ENCODE measurements at regions not wholly inside any gene's neighbourhood (a gene's known extent, or its start where the extent isn't known, plus 50 kb on each side); places are given as distances from the start of the nearest gene placed in this dataset.

GRCh38 chr4:138674209-138674608 lies 341.4 kb upstream of the NOCT start:
- no peak for DNase-seq (ENCODE audit: low read depth, low spot score)
- H3K4me3 ChIP-seq (ENCODE audit: low read depth, low read length), result no peak overlapping the region
- ChIA-PET CTCF (no interaction called here), POLR2A (no interaction called here)
- TF ChIP-seq, protein P1, sequence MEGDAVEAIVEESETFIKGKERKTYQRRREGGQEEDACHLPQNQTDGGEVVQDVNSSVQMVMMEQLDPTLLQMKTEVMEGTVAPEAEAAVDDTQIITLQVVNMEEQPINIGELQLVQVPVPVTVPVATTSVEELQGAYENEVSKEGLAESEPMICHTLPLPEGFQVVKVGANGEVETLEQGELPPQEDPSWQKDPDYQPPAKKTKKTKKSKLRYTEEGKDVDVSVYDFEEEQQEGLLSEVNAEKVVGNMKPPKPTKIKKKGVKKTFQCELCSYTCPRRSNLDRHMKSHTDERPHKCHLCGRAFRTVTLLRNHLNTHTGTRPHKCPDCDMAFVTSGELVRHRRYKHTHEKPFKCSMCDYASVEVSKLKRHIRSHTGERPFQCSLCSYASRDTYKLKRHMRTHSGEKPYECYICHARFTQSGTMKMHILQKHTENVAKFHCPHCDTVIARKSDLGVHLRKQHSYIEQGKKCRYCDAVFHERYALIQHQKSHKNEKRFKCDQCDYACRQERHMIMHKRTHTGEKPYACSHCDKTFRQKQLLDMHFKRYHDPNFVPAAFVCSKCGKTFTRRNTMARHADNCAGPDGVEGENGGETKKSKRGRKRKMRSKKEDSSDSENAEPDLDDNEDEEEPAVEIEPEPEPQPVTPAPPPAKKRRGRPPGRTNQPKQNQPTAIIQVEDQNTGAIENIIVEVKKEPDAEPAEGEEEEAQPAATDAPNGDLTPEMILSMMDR (IDR thresholded peaks at IDR 0.05; ENCODE audit: insufficient read depth, low read length, missing control alignments), result no peak

DNA sequence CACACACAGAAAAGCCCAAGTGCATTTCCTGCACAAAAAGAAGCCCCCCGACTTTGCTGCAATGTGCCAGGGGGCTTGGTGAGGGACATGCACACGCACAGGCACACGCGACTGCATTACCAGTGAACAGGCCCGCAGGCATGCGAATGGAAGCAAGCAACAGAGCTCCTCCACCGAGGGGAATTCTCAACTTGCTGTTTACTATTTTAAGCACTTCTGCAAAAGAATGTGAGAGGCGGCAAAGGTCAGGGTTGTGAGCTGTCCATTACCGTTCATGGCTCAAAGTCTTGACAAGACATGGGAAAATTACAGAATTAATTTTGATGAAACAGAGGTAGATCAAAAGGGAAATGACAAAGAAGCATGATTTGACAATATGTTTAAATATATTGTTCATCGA lies 342.5 kb upstream of the NOCT start:
- H3K4me3 ChIP-seq (ENCODE audit: low read depth, low read length), result no peak overlapping the region
- TF ChIP-seq, protein P1 (IDR thresholded peaks at IDR 0.05; ENCODE audit: insufficient read depth, low read length, missing control alignments), result no peak
- CTCF ChIA-PET, result interaction anchor here (0.6 kb wide), 1 partner anchor 198 kb away, joined by 3 read pairs; no protein-coding TSS in a partner anchor
- no peak for DNase-seq (ENCODE audit: low read depth, low spot score)
- POLR2A ChIA-PET, result no interaction called here

DNA sequence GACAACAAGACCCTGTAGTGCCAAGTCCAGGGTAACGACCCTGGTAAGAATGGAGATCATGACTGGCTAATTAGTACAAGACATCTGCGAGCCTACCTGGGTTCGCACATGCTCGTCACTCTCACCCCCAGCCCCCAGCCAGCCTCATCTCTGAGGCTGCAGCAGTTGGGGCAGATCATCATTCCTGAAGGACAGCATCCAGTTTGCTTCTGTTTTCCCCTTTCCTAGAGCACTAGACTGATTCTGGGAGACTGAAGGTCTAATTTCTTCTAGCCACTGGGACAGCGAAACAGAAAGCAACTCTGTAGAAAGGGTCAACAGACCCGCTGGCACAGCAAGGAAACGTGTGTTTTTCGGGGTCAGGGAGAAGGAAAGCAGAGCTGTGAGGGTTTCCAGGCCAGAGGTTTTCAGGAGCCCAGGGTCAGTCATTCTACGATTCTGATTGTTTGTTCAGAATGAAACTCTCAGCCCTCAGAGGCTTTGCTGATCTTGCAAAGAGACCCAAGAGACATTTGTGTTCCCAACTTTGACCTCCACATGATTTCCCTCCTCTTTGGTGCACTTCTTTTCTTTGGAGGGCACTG lies 343.1 kb upstream of the NOCT start:
- no peak for DNase-seq (ENCODE audit: low read depth, low spot score)
- POLR2A ChIA-PET, result no interaction called here

DNA sequence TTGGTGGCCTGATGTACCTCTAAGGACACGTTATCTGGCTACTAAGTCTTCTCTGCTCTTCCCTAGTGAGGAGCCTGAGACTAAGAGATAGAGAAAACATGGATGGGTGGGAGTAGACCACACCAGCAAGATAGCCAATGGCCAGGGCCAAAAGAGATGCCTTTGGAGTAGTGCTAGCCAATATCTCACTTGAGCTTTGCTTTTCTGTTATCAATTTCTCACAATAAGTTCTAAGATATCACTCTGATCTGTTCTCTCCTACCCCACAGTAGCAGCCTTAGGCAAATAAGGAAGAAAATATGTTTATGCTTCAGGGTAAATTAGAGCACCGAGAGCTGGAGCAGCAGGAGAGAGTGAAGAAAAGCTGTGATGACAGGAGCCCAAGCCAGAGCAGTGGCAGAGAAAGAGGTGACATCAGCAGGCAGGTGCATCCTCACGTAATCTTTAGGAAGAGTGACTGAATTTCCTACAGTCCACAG lies 343.9 kb upstream of the NOCT start:
- no peak overlapping the region for H3K4me3 ChIP-seq (ENCODE audit: low read depth, low read length)
- CTCF ChIA-PET, result interaction anchor here (2.0 kb wide), 1 partner anchor 9 kb away, joined by 6 read pairs; no protein-coding TSS in a partner anchor
- POLR2A ChIA-PET, result no interaction called here
- no peak for DNase-seq (ENCODE audit: low read depth, low spot score)
- TF ChIP-seq, protein P1 (IDR thresholded peaks at IDR 0.05; ENCODE audit: insufficient read depth, low read length, missing control alignments), result no peak

More for the DNA sequence above, 343.1 kb upstream of the NOCT start:
- CTCF ChIA-PET, result interaction anchor here (0.6 to 2.0 kb wide), 2 partner anchors 8 to 198 kb away, joined by 3 to 6 read pairs; no protein-coding TSS in a partner anchor
- no peak overlapping the region for H3K4me3 ChIP-seq (ENCODE audit: low read depth, low read length)
- TF ChIP-seq, protein P1 (IDR thresholded peaks at IDR 0.05; ENCODE audit: insufficient read depth, low read length, missing control alignments), result no peak

- POLR2A ChIA-PET, result no interaction called here
- DNase-seq (ENCODE audit: low read depth, low spot score), result no peak
- TF ChIP-seq, protein P1 (IDR thresholded peaks at IDR 0.05; ENCODE audit: insufficient read depth, low read length, missing control alignments), result no peak
- CTCF ChIA-PET, result interaction anchor here (2.0 kb wide), 1 partner anchor 9 kb away, joined by 6 read pairs; no protein-coding TSS in a partner anchor
- H3K4me3 ChIP-seq (ENCODE audit: low read depth, low read length), result no peak overlapping the region
These were observed 344.5 kb upstream of the NOCT start for GRCh38 chr4:138671106-138671505.

DNA sequence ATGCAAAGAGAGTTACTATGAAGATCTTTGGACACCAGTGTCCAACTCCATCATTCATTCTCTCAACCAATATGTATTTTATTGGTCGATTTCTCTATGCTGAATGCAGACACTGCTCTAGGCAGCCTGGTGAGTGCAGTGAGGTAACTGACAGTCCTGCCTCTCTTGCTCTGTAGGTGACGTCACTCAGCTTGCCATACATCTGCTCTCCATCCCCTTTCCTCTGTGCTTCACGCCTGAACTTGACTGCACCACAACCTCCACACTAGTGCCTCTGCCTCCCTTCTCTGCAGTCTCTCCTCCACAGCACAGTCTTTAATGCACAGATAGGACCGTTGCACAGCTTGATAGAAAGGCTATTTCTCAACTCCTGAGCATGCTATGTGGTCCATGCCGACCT lies 344.9 kb upstream of the NOCT start:
- no peak overlapping the region for H3K4me3 ChIP-seq (ENCODE audit: low read depth, low read length)
- TF ChIP-seq, protein P1 (IDR thresholded peaks at IDR 0.05; ENCODE audit: insufficient read depth, low read length, missing control alignments), result no peak
- POLR2A ChIA-PET, result no interaction called here
- no peak for DNase-seq (ENCODE audit: low read depth, low spot score)
- CTCF ChIA-PET, result interaction anchor here (2.0 kb wide), 1 partner anchor 10 kb away, joined by 6 read pairs; no protein-coding TSS in a partner anchor

All from AG04449 (cell line).